RCC 7860 (cell line): ENCODE measurements at regions not wholly inside any gene's neighbourhood (a gene's known extent, or its start where the extent isn't known, plus 50 kb on each side); places are given as distances from the start of the nearest gene placed in this dataset.

Experiments
- DNase-seq: peaks from one replicate; pipeline ENCODE4 v3.0.0-alpha.2; 2015; ENCODE audit warnings: low spot score
- FAIRE-seq: peaks from 2 replicates; lab custom pipeline; 2012; peaks lifted over from hg19 to GRCh38; lab: Jason Lieb, UNC

DNA sequence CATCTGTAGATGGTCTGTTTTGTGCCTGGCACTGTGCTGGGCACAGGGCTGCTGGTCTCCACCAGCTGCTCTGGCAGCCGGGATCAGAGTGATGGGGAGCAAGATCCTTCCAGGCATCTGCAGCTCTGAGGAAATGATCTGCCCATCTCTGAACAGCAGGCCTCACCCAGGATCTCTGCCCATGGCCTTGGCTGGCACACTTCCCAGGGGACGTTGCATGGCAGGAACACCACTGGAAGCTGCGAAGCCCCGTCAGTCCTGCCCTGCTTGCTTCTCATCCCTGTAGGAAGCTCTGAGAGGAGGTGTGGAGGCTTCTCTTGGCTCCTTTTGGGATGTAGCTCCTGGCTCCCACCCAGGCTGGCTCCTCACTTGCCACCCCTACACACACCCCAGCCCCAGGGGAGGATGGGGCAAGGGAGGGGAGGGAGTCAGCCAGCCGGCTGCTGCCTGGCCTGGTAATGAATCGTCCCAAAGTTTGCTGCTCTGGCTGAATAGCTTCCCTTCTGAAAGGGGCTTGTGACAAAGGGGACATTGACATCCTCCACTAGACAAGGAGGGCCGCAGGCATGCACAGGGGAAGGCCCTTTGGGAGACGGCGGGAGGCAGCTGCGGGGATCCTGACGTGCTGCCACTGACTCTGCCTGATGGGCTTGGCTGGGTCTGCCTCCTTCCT, 108.9 kb downstream of the VEGFA start:
- DNase-seq (no peak), FAIRE-seq (no peak)

- FAIRE-seq (no peak), DNase-seq (no peak)
These were observed 108.2 kb downstream of the VEGFA start for GRCh38 chr6:43878127-43878634.

DNA sequence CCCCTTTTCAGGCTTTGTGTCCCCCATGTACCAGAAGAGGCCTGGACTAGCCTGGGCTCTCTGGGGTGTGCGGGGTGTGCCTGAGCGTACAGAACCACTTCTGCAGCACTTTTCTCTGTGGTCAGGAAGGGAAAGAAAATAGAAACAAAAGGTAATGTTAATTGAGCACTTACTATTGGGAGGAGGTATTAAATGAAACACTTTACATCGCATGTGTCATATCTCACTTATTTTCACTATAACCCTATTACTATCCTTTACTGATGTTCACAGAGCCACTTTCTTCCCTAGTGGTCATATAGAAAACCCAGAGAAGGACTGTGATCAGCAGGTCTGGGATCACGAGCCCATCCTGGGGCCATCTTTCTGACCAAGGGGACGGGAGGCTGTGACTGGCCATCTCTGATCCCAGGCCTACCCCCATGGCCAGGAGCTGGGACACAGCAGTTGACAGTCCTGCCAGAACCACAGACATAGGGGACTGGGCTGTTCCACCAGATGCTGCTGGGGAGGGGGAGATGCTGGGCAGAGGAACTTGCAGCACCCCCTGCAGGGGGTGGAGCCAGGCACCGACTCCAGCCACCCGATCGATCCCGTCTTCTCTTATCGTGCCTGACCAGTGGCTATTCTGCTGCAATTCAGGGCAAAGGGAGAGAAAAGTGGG, 107.6 kb downstream of the VEGFA start:
- FAIRE-seq, result no peak
- DNase-seq, result no peak

DNA sequence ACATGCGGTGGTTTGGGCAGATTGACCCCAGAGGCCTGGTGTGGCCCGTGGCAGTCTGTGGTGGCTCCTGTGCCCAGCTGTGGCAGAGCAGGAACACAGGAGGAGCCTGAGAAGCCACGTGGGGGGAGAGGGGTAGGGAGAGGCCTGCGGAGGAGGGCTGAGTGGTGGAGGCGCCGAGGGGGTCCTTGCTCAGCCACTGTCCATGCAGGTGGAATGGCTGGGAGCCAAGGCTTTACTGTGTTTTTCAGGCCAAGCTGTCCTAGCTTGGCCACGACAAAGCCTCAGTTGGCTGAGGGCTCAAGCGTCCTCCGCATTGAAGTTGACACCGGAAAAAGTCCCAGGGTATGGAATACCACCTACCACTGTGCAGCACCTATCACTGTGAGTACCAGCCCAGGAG, 107.0 kb downstream of the VEGFA start:
- no peak for FAIRE-seq

GRCh38 chr6:43876602-43877001, 106.6 kb downstream of the VEGFA start:
- FAIRE-seq, result no peak
- DNase-seq, result no peak

More for the DNA sequence above, 107.0 kb downstream of the VEGFA start:
- no peak for DNase-seq

GRCh38 chr6:43875849-43876572, 106.0 kb downstream of the VEGFA start:
- FAIRE-seq, result no peak
- DNase-seq, result no peak

GRCh38 chr6:43874814-43875590, 105.0 kb downstream of the VEGFA start:
- DNase-seq (no peak), FAIRE-seq (no peak)

DNA sequence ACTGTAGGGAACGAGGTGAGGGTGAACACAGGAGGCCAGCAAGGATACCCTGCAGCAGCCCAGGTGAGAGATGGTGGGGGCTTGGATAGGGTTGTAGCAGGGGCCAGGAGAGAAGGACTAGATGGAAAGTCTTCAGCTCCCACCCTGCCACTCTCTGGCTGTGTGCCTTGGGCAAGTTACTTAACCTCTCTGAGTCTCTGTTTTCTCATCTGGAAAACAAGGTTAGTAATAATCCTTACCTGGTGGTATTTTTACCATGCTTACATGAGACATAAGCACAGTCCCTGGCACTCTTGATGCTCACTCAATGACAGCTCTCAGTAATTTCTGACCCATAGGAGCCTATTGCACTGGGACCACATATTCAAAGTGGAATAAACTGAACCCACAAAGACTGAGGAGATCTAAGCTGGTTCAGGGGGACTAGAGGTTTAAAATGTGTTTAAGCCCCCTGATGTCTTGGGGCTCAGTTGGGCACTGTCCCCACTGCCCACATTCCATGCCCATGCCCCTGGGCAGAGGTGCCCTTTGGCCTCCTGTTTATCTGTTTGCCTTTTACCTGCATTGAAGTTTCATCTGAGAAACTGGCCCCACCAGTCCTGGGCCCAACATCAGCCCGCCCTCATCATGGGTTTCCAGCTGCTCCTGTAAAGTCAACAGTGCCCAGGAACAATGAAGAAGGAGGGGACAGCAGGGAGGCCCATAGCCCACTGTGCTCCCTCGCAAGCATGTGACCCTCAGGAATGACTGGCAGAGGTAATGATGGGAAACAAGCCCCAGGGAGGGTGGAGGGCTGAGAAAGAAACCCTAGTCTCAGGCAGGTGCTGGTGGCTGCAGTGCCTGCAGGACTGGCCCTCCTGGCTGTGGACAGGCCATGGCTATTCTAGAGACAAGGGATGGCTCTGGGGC, 104.0 kb downstream of the VEGFA start:
- no peak for DNase-seq
- FAIRE-seq, result no peak

DNA sequence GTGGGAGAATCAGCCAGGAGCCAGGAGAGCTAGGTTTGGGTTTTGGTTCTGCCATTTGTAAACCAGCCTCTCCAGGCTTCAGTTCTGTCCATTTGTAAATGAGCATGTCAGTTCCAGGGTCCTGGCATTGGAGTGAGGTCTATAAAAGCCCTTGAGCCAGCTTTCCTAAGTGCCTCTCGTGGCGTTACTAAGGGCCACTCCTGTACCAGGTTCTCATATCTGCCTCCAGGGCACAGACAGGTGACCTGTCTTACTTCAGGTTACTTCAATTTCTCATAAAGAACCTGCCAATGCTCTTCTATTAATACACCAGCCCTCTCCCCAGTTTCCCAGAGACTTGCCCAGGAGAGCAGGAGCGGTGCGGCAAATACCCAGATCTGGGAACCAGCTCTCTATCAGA, 101.9 kb downstream of the VEGFA start:
- FAIRE-seq, result no peak
- no peak for DNase-seq

- no peak for DNase-seq
- no peak for FAIRE-seq
These were observed 101.3 kb downstream of the VEGFA start for GRCh38 chr6:43871284-43871683.

GRCh38 chr6:43870660-43871061, 100.7 kb downstream of the VEGFA start:
- FAIRE-seq, result no peak
- no peak for DNase-seq

DNA sequence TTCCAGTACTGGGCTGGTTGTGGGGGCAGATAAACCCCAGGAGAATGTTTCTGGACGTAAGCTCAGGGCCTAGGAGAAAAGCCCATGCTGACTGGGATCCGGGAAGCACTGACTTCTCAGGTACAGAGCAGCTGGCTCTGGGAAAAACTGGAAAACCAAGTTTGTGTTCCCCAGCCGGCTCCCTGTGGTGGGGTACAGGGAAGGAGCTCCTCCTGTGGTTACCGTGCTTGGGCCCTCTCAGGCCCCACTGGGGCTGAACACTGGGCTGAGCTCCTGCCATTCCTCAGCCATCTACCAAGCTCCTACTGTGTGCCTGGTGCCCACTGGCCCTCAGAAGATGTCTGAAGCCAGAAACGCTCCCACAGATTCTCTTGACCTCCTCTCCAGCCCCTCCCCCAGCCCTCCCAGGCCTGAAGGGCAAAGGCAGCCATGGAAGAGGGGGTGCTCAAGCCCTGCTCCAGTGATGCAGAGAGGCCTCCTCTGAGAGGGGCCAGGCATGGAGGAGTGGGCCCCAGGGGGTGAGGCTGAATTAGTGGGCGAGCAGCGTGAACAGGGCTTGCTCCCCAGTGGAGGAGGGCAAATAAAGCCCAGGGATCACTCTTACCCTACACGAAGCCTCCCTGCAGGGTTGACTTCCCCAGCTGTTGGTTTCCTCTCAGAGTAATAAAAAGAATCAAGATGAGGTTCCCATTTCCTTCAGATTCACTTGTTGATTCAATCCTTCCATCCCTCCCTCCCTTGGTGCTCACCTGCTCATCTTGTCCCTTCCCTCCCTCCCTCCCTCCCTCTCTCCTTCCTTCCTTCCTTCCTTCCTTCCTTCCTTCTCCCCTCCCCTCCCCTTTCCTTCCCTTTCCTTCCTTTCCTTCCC, 100.0 kb downstream of the VEGFA start:
- FAIRE-seq (no peak), DNase-seq (no peak)

- DNase-seq (no peak), FAIRE-seq (no peak)
These were observed 99.2 kb downstream of the VEGFA start for GRCh38 chr6:43869079-43869710.

DNA sequence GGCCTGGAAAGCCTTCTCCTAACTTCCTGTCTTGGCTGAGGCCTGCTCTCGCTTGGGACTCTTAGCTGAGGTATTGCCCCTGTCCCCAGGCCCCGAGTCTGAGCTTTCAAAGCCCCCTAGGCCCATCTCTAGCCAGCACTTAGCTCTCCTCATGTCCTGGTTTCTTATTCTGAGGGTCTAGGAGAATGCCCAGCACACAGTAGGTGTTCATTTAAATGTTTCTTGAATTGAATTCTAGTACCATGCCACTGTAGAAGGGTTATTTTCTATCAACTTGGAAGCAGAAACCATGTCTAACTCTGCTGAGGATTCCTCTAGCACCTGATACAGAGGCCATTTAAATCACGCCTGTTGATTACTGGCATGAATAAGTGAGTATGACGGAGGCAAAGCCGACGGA, 98.5 kb downstream of the VEGFA start:
- no peak for FAIRE-seq
- no peak for DNase-seq

DNA sequence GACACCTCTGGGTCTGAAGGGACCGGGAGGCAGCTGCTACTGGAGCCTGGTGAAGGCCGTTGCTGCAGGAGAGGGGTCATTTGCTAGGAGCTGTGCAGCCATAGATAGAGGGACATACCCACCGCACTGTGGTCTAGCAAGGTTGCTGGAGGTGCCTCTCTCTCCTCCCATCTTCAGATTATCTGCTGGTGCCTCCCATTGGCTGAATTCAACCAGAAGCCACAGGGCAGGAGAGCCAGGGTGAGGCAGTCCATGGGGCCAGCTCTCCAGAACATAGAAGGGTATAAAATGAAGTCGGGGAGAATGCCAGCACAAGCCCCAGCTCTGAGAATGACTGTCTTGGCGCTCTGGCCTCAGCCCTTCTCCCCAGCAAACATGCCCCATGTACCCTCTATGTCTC, 98.0 kb downstream of the VEGFA start:
- DNase-seq (no peak), FAIRE-seq (no peak)

DNA sequence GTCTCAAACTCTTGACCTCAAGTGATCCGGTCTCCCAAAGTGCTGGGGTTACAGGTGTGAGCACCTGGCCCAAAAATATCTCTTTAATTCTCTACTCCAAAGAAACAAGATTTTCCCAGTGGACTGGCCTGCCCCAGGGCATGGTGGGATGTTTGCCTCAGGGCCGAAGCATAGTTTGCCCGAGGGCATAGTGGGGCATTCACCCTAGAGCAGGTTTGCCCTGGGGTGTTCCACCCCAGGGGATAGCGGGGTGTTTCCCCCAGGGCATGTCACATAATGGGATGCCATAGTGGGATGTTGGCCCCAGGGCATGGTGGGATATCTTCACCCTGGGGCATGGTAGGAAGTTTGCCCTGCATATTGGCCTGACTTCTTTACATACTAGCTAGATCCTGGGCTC, 97.2 kb downstream of the VEGFA start:
- no peak for FAIRE-seq
- DNase-seq, result no peak

- no peak for FAIRE-seq
- no peak for DNase-seq
These were observed 96.1 kb downstream of the VEGFA start for GRCh38 chr6:43865932-43866645.

DNA sequence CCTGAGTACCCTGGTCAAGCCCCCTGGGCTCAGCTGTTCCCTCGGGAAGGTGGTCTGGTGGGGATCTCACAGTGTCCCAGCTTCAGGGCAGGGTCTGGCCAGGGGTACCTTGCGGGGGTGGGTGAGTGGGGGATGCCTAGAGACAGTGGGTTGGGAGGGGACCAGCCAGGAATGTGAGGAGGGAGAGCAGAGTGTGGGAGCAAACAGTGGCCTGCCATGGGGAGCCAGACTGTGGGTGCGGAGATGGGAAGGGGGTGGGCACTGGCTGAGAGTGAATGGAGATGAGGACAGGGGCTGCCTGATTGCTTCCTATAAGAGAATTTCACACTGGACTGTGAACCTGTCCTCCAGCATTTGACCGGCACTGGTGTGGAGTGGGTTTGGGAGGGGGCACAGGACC, 95.1 kb downstream of the VEGFA start:
- DNase-seq (no peak), FAIRE-seq (no peak)
